Activated effector memory CD4-positive, alpha-beta T cell treated with anti-CD3 and anti-CD28 coated beads, Interleukin-2, amount 50 U/mL, for 16 hours (primary cell): ENCODE measurements at regions not wholly inside any gene's neighbourhood (a gene's known extent, or its start where the extent isn't known, plus 50 kb on each side); places are given as distances from the start of the nearest gene placed in this dataset.
"Not testable (repeated sequence)": the region's sequence is repeated elsewhere in the genome, so short reads cannot be mapped to it uniquely, and the experiment has no call there.

Experiments
- DNase-seq: peaks from one replicate; pipeline ENCODE4 v3.0.0-alpha.2; 2020

DNA sequence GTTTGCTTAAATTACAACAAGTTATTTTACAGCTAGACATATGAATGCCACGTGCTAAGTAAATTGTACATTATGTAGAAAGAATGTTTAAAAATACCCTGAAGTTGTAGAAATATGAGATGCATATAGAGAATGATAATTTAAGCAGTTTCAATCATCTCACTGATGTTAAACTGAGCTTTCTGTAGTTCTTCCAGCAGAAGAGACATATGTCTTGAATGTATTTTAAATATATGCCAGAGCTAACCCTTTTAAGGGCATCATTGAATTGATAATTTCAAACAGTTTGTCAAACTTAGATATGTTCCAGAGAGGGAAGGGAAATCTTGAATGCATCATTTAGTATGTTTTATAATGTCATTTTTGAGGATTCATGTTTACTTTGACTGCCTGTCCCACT lies 255.2 kb downstream of the MDFIC start:
- DNase-seq, result no peak

DNA sequence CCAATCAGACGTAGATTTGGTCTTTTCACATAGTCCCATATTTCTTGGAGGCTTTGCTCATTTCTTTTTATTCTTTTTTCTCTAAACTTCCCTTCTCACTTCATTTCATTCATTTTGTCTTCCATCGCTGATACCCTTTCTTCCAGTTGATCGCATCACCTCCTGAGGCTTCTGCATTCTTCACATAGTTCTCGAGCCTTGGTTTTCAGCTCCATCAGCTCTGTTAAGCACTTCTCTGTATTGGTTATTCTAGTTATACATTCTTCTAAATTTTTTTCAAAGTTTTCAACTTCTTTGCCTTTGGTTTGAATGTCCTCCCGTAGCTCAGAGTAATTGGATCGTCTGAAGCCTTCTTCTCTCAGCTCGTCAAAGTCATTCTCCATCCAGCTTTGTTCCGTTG lies 250.5 kb downstream of the MDFIC start:
- not testable (repeated sequence) for DNase-seq

GRCh38 chr7:115153769-115154477 lies 232.0 kb downstream of the MDFIC start:
- DNase-seq, result no peak

DNA sequence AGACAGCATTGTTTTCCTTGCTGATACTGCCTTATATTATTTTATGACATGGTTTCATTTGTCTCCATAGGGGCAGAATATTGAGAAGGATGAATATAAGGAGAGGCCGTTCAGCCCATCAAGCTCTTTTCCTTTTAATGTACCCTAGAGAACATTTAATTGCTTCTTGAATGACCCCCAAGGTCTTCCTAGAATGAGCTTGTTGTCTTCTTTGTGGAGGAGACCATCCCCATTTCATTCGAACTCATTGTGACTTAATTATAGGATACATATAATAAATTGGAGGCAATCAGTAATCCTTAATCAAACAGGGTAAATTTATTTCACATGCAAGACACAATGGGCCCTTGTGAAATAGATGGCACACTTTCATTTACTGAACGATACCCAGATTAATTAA lies 231.3 kb downstream of the MDFIC start:
- DNase-seq, result no peak

- DNase-seq, result no peak
Measured at GRCh38 chr7:115146148-115146547, 224.3 kb downstream of the MDFIC start.

GRCh38 chr7:115145512-115145911 lies 223.6 kb downstream of the MDFIC start:
- DNase-seq, result no peak

GRCh38 chr7:115137816-115138215 lies 215.9 kb downstream of the MDFIC start:
- DNase-seq, result no peak

GRCh38 chr7:115136796-115137443 lies 215.0 kb downstream of the MDFIC start:
- no peak for DNase-seq

DNA sequence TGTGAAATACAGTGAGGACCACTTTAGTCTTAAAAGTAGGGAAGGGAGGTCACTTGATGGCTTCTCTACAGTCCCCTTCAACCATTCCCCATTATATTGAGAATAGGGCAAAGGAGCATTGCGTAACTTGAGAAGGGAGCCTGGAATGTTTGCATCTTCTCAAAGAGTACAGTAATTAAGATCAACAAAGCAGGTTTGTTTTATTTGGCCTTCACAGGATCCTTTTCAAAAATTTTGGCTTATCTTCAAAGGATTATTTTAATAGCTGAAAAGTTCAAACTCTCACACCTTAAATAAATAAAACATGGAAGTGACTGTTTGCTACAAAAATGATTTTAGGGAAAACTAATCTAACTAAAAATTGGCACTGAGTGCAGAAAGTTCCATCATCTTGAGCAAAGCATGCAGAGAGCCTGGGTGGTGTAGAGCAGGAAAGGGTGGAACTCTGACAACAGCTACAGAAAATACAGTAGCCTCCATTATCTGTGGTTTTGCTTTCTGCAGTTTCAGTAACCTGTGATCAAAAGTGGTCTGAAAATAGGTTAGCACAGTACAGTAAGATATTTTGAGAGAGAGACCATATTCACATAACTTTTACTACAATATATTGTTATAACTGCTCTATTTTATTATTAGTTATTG lies 214.0 kb downstream of the MDFIC start:
- no peak for DNase-seq

GRCh38 chr7:115135146-115135545 lies 213.3 kb downstream of the MDFIC start:
- no peak for DNase-seq

DNA sequence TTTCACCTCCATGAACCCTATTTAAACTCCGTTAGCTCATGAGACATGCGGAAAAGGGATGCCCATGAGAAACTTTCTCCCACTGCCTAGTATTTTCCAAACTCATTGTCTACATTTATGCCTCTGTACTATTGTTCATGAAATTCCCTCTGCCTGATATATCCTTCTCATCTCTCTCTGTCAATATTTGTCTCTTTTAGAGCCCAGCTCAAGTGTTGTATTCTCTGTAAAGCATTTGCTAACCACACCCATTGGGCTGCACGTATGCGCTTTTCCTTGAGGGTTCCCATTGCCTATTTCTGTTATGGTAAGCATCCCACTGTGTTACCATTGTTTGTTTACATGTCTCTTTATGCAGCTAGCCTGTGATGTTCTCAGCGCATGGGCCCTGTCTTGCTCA lies 211.4 kb downstream of the MDFIC start:
- no peak for DNase-seq

DNA sequence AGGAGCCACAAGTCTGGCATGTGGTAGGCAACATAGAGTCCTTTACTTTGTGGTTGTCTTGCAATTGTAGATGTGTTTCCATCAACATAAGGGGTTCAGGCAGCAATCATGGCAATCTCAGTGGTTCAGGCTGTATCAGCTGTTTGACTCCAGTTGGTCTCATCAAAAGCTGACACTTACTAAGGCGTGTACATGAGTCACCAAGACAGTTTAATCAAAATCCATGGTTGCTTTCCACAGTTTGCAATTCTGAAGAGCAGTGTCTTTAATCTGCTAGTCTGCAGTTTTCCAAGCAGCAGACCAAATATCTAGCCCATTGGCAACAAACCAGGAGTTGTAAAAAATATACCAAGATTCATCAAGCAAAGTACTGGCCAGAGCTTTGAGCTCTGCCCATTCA lies 210.2 kb downstream of the MDFIC start:
- DNase-seq, result no peak

GRCh38 chr7:115128154-115128553 lies 206.3 kb downstream of the MDFIC start:
- no peak for DNase-seq

GRCh38 chr7:115127399-115128021 lies 205.6 kb downstream of the MDFIC start:
- DNase-seq, result no peak

- no peak for DNase-seq
Measured at GRCh38 chr7:115125750-115126149, 203.9 kb downstream of the MDFIC start.

DNA sequence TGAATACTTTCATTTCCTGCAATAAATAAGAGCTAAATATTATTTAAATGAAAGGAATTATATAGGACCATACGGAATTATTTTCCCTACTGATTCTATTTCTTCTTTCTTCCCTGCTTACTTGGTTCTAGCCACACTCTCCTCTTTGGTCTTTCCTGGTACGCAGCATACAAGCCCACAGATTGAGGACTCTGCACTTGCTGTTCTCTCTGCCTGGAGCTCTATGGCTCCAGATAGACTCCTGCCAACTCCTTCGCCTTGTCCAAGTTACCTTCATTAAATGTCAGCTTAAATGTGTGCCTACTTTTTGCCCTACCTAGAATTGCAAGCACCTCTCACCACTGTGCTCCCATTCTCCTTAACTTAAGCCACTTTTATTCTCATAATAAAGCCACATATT lies 203.4 kb downstream of the MDFIC start:
- no peak for DNase-seq

DNA sequence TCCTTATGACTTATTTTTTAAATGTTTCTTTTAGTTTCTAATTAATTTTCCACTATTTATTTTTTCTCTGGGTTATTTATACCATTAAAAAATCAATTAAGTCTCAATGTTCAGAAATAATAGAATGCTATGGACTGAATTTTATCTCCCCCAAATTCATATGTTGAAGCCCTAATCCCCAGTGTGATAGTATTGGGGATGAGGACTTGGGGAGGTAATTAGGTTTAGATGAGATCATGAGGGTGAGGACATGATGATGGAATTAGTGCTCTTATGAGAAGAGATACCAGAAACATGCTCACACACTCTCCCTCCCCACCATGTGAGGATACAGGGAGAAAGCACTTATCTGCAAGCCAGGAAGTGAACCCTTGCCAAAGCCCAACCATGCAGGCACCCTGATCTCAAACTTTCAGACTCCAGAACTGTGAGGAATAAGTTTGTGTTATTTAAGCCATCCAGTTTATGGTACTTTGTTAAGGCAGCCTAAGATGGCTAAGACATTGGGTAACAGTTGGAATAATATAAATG lies 202.6 kb downstream of the MDFIC start:
- DNase-seq, result no peak

- no peak for DNase-seq
Measured at GRCh38 chr7:115123441-115123840, 201.5 kb downstream of the MDFIC start.

- DNase-seq, result no peak
Measured at GRCh38 chr7:115122388-115122787, 200.5 kb downstream of the MDFIC start.

GRCh38 chr7:115117748-115118147 lies 195.9 kb downstream of the MDFIC start:
- DNase-seq, result no peak

DNA sequence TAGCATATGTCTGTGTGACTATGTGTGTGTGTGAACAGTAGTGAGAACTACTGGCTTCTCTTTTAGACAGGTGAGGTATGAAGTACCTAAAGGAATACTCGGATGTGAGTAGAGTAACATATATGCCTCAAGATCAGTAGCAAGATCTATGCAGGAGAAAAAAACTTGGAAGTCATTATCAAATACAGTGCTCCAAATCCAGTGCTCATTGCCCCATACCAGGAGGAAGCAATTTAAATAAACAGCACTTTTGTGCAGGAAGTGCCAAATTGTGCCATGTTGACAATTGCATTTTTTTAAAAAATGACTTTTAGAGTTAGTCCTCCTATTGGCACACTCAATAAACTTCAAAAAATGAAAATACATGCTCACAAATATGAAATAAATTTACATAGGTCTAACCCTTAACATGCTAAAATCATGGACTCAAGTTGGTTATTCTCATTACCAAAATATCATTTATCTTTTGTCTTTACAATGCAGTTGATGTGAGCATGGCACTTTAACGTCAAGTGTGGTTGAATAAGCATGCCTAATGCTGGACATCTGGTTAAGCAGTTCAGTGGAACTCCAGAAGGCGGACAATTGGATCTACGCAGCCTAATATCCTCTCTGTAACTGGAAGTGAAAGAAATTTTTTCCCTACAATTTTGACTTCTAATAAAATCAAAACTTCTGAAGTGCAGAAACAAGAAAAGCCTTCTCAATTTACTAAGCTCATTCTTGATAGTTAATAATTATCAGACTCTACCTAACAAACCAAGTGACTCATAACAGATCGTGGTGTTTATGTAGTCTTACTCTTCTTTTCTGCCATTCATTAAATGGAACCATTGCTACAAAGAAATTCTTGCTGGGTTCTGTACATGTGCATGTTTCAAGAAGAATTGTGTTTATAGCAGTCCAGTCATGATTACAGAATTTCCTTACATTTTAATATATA lies 195.2 kb downstream of the MDFIC start:
- no peak for DNase-seq

GRCh38 chr7:115113776-115114175 lies 191.9 kb downstream of the MDFIC start:
- DNase-seq, result no peak
